Suppressor macrophage (primary cell): ENCODE measurements at regions not wholly inside any gene's neighbourhood (a gene's known extent, or its start where the extent isn't known, plus 50 kb on each side); places are given as distances from the start of the nearest gene placed in this dataset.
"Not testable (repeated sequence)": the region's sequence is repeated elsewhere in the genome, so short reads cannot be mapped to it uniquely, and the experiment has no call there.

Experiments
- DNase-seq, 4 experiments: peaks; one replicate each; pipeline ENCODE4 v3.0.0-alpha.2; 2020 to 2022

- not testable (repeated sequence) for DNase-seq
These were observed 61.2 kb upstream of the FMNL2 start for GRCh38 chr2:152273732-152274260.

GRCh38 chr2:152277896-152278295 is 57.1 kb upstream of the FMNL2 start:
- not testable (repeated sequence) for DNase-seq

- no peak for DNase-seq
These were observed 56.4 kb upstream of the FMNL2 start for GRCh38 chr2:152278526-152278925.

GRCh38 chr2:152279367-152279766 is 55.6 kb upstream of the FMNL2 start:
- DNase-seq, result not testable (repeated sequence)

DNA sequence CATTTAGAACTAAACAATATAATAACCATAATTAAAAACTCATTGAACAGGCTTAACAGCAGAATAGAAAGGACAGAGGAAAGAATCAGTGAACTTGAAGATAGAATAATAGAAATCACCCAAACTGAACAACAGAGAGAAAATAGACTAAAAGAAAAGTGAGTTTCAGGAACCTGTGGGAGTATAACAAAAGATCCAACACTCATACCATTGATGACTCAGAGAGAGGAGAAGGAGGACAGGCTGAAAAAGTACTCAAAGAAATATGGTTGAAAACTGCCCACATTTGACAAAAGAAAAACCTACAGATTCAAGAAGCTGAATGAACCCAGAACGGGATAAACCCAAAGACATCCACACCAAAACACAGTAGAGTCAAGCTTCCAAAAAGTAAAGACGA is 54.2 kb upstream of the FMNL2 start:
- peak in 2 of 4 experiments; percentile 16 to 25 for DNase-seq

DNA sequence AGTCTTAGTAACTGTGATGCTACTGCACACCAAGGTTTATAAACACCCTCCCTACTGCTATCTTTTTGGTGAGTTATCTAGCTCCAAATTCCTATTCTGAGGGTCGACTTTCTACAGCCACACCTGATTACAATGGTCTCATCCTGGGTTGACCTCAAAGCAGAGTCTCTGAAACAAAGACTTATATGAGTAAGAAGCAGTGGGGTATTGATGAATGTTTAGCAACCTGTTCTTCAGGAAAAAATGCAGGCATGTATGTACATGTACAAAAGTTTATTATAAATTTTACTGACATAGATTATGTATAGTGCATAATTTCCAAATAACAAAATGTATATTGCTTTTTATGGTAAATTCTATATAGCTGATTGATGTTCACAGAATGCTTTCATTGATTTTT is 51.6 kb upstream of the FMNL2 start:
- no peak for DNase-seq

DNA sequence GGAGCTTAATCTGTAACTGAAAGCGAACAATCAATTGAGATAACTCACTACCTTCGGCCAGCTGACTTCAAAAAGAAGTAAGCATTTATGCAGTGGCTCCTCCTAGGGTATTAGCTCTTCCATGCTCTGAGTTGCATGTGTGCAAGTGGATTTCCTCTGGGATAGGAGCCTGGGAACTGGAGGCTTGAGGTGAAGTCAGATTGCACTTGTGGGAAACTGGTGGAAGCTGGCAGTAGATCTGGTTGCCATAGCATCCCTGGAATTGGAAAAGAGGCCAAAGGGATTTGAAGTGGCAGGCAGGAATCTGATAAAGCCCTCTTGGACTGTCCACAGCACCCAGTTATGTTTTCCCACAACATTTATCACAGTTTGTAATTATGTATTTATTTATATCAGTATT is 50.6 kb upstream of the FMNL2 start:
- DNase-seq, result no peak
